ENCODE measurements at regions not wholly inside any gene's neighbourhood (a gene's known extent, or its start where the extent isn't known, plus 50 kb on each side); places are given as distances from the start of the nearest gene placed in this dataset.

- TF ChIP-seq, protein P1, sequence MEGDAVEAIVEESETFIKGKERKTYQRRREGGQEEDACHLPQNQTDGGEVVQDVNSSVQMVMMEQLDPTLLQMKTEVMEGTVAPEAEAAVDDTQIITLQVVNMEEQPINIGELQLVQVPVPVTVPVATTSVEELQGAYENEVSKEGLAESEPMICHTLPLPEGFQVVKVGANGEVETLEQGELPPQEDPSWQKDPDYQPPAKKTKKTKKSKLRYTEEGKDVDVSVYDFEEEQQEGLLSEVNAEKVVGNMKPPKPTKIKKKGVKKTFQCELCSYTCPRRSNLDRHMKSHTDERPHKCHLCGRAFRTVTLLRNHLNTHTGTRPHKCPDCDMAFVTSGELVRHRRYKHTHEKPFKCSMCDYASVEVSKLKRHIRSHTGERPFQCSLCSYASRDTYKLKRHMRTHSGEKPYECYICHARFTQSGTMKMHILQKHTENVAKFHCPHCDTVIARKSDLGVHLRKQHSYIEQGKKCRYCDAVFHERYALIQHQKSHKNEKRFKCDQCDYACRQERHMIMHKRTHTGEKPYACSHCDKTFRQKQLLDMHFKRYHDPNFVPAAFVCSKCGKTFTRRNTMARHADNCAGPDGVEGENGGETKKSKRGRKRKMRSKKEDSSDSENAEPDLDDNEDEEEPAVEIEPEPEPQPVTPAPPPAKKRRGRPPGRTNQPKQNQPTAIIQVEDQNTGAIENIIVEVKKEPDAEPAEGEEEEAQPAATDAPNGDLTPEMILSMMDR (IDR thresholded peaks at IDR 0.05): no peak
- no peak for TF ChIP-seq E2F5 (CRISPR knock-in tag; IDR thresholded peaks at IDR 0.05)
- no peak for TF ChIP-seq HMGA2 (CRISPR knock-in tag; IDR thresholded peaks at IDR 0.05)
- TF ChIP-seq, protein P2, sequence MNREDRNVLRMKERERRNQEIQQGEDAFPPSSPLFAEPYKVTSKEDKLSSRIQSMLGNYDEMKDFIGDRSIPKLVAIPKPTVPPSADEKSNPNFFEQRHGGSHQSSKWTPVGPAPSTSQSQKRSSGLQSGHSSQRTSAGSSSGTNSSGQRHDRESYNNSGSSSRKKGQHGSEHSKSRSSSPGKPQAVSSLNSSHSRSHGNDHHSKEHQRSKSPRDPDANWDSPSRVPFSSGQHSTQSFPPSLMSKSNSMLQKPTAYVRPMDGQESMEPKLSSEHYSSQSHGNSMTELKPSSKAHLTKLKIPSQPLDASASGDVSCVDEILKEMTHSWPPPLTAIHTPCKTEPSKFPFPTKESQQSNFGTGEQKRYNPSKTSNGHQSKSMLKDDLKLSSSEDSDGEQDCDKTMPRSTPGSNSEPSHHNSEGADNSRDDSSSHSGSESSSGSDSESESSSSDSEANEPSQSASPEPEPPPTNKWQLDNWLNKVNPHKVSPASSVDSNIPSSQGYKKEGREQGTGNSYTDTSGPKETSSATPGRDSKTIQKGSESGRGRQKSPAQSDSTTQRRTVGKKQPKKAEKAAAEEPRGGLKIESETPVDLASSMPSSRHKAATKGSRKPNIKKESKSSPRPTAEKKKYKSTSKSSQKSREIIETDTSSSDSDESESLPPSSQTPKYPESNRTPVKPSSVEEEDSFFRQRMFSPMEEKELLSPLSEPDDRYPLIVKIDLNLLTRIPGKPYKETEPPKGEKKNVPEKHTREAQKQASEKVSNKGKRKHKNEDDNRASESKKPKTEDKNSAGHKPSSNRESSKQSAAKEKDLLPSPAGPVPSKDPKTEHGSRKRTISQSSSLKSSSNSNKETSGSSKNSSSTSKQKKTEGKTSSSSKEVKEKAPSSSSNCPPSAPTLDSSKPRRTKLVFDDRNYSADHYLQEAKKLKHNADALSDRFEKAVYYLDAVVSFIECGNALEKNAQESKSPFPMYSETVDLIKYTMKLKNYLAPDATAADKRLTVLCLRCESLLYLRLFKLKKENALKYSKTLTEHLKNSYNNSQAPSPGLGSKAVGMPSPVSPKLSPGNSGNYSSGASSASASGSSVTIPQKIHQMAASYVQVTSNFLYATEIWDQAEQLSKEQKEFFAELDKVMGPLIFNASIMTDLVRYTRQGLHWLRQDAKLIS (CRISPR knock-in tag; IDR thresholded peaks at IDR 0.05; ENCODE audit: borderline replicate concordance): no peak
- no peak for TF ChIP-seq KAT7 (CRISPR knock-in tag; IDR thresholded peaks at IDR 0.05; ENCODE audit: borderline replicate concordance)
- no peak for TF ChIP-seq ZNF671 (CRISPR knock-in tag; IDR thresholded peaks at IDR 0.05)
- no peak for TF ChIP-seq SMAD3 (CRISPR knock-in tag; IDR thresholded peaks at IDR 0.05; ENCODE audit: borderline replicate concordance)
- no peak for TF ChIP-seq ZSCAN18 (CRISPR knock-in tag; IDR thresholded peaks at IDR 0.05)
- TF ChIP-seq NR2C2 (CRISPR knock-in tag; IDR thresholded peaks at IDR 0.05): no peak
- TF ChIP-seq, protein P3, sequence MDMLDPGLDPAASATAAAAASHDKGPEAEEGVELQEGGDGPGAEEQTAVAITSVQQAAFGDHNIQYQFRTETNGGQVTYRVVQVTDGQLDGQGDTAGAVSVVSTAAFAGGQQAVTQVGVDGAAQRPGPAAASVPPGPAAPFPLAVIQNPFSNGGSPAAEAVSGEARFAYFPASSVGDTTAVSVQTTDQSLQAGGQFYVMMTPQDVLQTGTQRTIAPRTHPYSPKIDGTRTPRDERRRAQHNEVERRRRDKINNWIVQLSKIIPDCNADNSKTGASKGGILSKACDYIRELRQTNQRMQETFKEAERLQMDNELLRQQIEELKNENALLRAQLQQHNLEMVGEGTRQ (CRISPR knock-in tag; IDR thresholded peaks at IDR 0.05): no peak
- no peak for TF ChIP-seq IRF1 (CRISPR knock-in tag; IDR thresholded peaks at IDR 0.05)
Observed at GRCh38 chr12:63400318-63400717, 249.3 kb upstream of the AVPR1A start.

Measured in WTC11 (cell line).